ENCODE measurements at regions not wholly inside any gene's neighbourhood (a gene's known extent, or its start where the extent isn't known, plus 50 kb on each side); places are given as distances from the start of the nearest gene placed in this dataset.

DNA sequence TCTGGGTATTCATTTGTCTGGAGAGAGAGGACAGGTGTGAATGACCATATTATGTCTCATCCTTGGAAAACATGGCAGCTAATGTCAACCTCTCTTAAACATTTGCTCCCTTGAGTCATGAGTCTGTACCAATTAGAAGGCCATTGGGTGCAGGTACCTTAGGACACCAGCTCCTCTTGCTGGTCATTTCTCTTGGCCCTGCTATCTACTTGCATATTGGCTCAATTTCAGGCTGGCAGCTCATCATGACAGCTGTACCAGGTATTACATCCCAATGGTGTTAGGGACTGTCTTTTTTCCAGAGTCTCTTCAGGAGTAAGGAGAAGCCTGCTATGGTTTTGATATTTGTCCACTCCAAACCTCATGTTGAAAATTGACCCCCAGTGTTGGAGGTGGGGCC is 92.2 kb upstream of the ANKRD28 start:
- H3K27me3 ChIP-seq (replicated peaks; ENCODE audit: insufficient read depth) = no peaks in the 10 kb centered on the region
- H3K9me3 ChIP-seq = no peaks in the 10 kb centered on the region
- no peak overlapping the region for H3K27ac ChIP-seq
- no peaks in the 10 kb centered on the region for H3K4me1 ChIP-seq (replicated peaks)
- intact Hi-C loops (cut with DNase I) = no loop called here
- no peak overlapping the region for H3K4me3 ChIP-seq
- no peaks in the 10 kb centered on the region for H3K36me3 ChIP-seq
- DNase-seq (ENCODE audit: low spot score) = no peak
- TF ChIP-seq POLR2A (IDR thresholded peaks at IDR 0.05) (no peak), POLR2AphosphoS5 (IDR thresholded peaks at IDR 0.05) (no peak)
- TF ChIP-seq, protein P1, sequence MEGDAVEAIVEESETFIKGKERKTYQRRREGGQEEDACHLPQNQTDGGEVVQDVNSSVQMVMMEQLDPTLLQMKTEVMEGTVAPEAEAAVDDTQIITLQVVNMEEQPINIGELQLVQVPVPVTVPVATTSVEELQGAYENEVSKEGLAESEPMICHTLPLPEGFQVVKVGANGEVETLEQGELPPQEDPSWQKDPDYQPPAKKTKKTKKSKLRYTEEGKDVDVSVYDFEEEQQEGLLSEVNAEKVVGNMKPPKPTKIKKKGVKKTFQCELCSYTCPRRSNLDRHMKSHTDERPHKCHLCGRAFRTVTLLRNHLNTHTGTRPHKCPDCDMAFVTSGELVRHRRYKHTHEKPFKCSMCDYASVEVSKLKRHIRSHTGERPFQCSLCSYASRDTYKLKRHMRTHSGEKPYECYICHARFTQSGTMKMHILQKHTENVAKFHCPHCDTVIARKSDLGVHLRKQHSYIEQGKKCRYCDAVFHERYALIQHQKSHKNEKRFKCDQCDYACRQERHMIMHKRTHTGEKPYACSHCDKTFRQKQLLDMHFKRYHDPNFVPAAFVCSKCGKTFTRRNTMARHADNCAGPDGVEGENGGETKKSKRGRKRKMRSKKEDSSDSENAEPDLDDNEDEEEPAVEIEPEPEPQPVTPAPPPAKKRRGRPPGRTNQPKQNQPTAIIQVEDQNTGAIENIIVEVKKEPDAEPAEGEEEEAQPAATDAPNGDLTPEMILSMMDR (IDR thresholded peaks at IDR 0.05) = no peak

DNA sequence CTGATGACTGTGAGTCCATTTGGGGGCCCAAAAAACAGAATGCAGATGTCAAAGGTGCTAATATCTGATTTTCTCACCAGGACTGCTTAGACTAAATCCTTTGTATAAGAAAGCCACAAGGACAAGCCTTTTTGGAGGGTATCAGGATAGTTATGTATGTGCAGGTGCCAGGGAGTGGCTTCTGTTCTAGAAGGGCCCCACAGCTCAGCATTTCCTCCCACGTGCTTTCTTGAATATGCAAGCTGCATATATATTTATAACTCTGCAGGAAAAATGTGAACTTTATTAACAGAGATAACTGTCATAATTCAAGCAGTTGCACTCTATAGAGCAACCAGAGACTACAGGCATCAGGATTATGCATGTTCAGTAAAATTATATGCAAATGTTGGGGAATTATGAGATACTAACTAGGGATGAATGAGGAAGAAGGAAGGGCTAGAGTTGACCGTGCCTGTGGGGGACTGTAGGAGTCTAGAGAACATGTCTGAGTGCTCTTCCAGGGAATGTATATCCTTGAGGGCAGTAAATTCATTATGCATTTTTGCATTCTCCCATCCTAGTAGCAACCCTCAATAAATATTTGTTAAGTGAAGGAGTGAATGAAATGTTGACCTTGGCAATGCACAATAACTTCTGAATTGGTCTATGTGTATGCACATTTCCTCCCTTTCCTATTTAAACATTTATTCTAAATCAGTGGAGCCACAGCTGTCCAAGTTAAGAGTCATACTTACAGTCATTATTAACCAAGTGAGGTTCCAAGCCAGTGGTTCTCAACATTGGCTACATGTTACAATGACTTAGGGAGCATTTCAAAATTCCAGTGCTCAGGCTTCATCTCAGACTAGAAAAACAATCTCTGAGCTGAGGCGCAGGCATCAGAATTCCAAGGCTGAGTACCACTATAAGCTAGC is 94.8 kb upstream of the ANKRD28 start:
- H3K9me3 ChIP-seq = no peaks in the 10 kb centered on the region
- WGBS = 67% methylated on average over 3 of the region's 3 CpGs
- no peaks in the 10 kb centered on the region for H3K36me3 ChIP-seq
- no peak for TF ChIP-seq POLR2A (IDR thresholded peaks at IDR 0.05)
- H3K27ac ChIP-seq = no peak overlapping the region
- no peak overlapping the region for H3K4me3 ChIP-seq
- DNase-seq (ENCODE audit: low spot score) = no peak
- H3K27me3 ChIP-seq (replicated peaks; ENCODE audit: insufficient read depth) = no peaks in the 10 kb centered on the region
- intact Hi-C loops (cut with DNase I) = no loop called here
- no peaks in the 10 kb centered on the region for H3K4me1 ChIP-seq (replicated peaks)

DNA sequence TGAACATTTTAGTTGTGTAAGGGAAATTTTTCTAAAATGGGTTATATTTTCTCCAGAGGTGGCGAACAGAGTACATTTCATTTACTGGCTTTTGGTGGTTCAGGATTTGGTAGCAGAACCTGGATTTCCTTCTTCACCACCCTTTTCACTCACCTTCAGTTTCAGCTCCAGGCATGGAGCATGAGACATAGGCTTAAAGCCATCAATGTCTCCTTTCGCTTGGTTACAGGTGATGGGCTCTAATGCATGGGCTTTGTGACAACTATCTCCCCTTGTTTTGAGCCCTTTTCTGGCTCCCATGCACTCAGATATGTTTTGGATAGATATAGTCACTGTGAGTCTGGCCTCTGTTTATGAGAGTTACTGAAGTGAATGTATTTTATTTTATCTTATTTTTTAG is 96.6 kb upstream of the ANKRD28 start:
- Histone ChIP-seq H3K4me3 (no peak overlapping the region), H3K4me1 (replicated peaks) (no peaks in the 10 kb centered on the region), H3K9me3 (no peaks in the 10 kb centered on the region), H3K27me3 (replicated peaks; ENCODE audit: insufficient read depth) (no peaks in the 10 kb centered on the region), H3K27ac (peak overlapping the region in 1 of 2 donors; percentile 29), H3K36me3 (no peaks in the 10 kb centered on the region)
- intact Hi-C loops (cut with DNase I) = no loop called here
- DNase-seq (ENCODE audit: low spot score) = no peak
- TF ChIP-seq POLR2AphosphoS5 (IDR thresholded peaks at IDR 0.05) (no peak), POLR2A (IDR thresholded peaks at IDR 0.05) (no peak)
- TF ChIP-seq, protein P1 (IDR thresholded peaks at IDR 0.05) = no peak
- 47% methylated on average over 2 of the region's 2 CpGs for WGBS

DNA sequence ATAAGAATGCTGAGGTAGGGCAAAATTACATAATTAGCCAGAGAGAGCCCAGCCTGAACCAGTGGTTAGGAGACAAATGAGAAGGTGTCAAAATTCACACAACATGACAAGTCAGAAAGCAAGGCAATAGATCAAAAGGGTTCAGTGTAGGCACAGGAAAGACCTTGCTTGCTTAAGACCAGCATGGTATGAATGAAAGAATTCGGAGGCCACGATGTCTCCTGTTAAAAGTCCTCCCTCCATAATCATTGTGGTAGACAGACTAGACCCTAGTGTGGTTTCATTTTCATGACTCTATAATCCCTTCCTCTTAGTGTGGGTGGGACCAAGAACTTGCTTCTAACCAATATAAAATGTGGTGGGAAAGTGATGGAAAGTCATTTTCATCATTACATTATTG is 98.7 kb upstream of the ANKRD28 start:
- Histone ChIP-seq H3K36me3 (no peaks in the 10 kb centered on the region), H3K4me3 (no peak overlapping the region), H3K9me3 (no peaks in the 10 kb centered on the region), H3K27ac (no peak overlapping the region), H3K27me3 (replicated peaks; ENCODE audit: insufficient read depth) (no peaks in the 10 kb centered on the region), H3K4me1 (replicated peaks) (no peaks in the 10 kb centered on the region)
- intact Hi-C loops (cut with DNase I) = no loop called here
- no peak for DNase-seq (ENCODE audit: low spot score)
- TF ChIP-seq, protein P1 (IDR thresholded peaks at IDR 0.05) = no peak
- TF ChIP-seq POLR2AphosphoS5 (IDR thresholded peaks at IDR 0.05) (no peak), POLR2A (IDR thresholded peaks at IDR 0.05) (no peak)
- 90% methylated on average over 2 of the region's 2 CpGs for WGBS

DNA sequence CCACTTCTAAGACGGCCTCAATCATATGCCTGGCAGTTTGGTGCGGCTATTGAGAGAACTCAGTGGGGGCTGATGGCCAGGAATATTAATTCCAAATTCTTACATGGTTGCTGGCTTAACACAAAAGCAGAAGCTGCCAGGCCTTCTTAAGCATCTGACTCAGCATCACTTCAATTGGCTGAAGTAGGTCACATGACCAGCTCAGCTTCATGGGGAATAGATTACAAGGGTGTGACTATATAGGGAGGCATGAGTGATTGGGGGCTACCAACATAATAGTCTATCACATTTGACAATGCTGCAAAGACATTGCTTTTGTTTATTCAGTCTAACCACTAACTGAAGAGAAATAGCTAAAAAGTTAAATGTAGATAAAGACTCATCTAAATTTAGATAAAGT is 101.6 kb upstream of the ANKRD28 start:
- no peak overlapping the region for H3K4me3 ChIP-seq
- TF ChIP-seq POLR2AphosphoS5 (IDR thresholded peaks at IDR 0.05) (no peak), POLR2A (IDR thresholded peaks at IDR 0.05) (no peak)
- H3K9me3 ChIP-seq = no peaks in the 10 kb centered on the region
- intact Hi-C loops (cut with DNase I) = no loop called here
- DNase-seq (ENCODE audit: low spot score) = no peak
- peaks cover 2% of the 10 kb centered on the region for H3K4me1 ChIP-seq (replicated peaks)
- no peaks in the 10 kb centered on the region for H3K27me3 ChIP-seq (replicated peaks; ENCODE audit: insufficient read depth)
- WGBS = 100% methylated on average over 2 of the region's 2 CpGs
- no peak overlapping the region for H3K27ac ChIP-seq
- no peaks in the 10 kb centered on the region for H3K36me3 ChIP-seq

DNA sequence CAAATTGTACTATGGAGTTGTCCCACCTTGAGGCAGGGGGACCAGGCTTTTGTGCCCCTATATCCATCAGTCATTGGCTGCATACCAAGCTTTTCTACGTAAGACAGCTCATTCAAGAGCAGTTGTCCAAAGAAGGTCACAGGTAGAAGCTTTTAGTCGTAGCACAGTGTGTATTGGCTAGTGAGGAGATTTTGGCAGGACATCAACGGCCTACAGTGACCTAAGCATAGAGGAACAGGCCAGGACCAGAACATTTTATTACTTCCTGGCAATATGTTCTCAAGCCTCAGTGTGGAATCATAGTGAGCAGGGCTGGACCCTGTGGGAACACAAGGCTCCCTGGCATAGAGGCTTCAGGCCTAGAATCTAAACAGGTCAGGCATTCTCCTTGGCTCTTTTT is 105.4 kb upstream of the ANKRD28 start:
- Histone ChIP-seq H3K27ac (peak overlapping the region; percentile 59 to 74), H3K27me3 (replicated peaks; ENCODE audit: insufficient read depth) (no peaks in the 10 kb centered on the region), H3K4me1 (replicated peaks) (peaks cover 2% of the 10 kb centered on the region), H3K9me3 (no peaks in the 10 kb centered on the region), H3K36me3 (no peaks in the 10 kb centered on the region), H3K4me3 (no peak overlapping the region)
- TF ChIP-seq, protein P1 (IDR thresholded peaks at IDR 0.05) = no peak
- TF ChIP-seq POLR2A (IDR thresholded peaks at IDR 0.05) (no peak), POLR2AphosphoS5 (IDR thresholded peaks at IDR 0.05) (peak; percentile 89)
- 19% methylated on average over 3 of the region's 3 CpGs for WGBS
- peak; percentile 77 for DNase-seq (ENCODE audit: low spot score)
- intact Hi-C loops (cut with DNase I) = loop anchor here (2.0 kb wide), 1 partner anchor 42 kb away; no protein-coding TSS in a partner anchor

Data from prostate gland (tissue), 2 donors.